Astrocyte of the cerebellum (primary cell): ENCODE measurements at regions not wholly inside any gene's neighbourhood (a gene's known extent, or its start where the extent isn't known, plus 50 kb on each side); places are given as distances from the start of the nearest gene placed in this dataset.

Experiments used
- DNase-seq: peaks from one replicate; pipeline ENCODE4 v3.0.0-alpha.2; 2011; ENCODE audit warnings: low read depth
- H3K4me3 ChIP-seq: 2 replicates; pipeline ENCODE4 v1.5.1; 2011; ENCODE audit warnings: mild to moderate bottlenecking, low read depth, low read length, moderate library complexity
- CTCF ChIP-seq: IDR thresholded peaks from 2 replicates; pipeline ENCODE4 v1.5.1; 2012; ENCODE audit warnings: low read length, low read depth, moderate library complexity, mild to moderate bottlenecking; ENCODE audit errors: missing control alignments
- in situ Hi-C: cut with HindIII; loops from 2 replicates; pipeline ENCODE4 v1.10.0; 2017; ENCODE audit warnings: low sequenced_read_pairs

GRCh38 chr5:103354446-103354845 is 95.9 kb downstream of the MACIR start:
- no peak overlapping the region for H3K4me3 ChIP-seq
- no peak for DNase-seq
- in situ Hi-C loops = no loop called here
- TF ChIP-seq CTCF = no peak

- in situ Hi-C loops = no loop called here
Measured at GRCh38 chr5:103353581-103353980, 95.0 kb downstream of the MACIR start.

GRCh38 chr5:103347716-103348423 is 89.3 kb downstream of the MACIR start:
- in situ Hi-C loops = no loop called here
- DNase-seq = no peak
- no peak overlapping the region for H3K4me3 ChIP-seq
- TF ChIP-seq CTCF = no peak

More at GRCh38 chr5:103353581-103353980, 95.0 kb downstream of the MACIR start:
- no peak for TF ChIP-seq CTCF
- DNase-seq = no peak
- no peak overlapping the region for H3K4me3 ChIP-seq

- no peak for DNase-seq
- in situ Hi-C loops = no loop called here
- no peak overlapping the region for H3K4me3 ChIP-seq
- no peak for TF ChIP-seq CTCF
Measured at GRCh38 chr5:103346162-103346748, 87.7 kb downstream of the MACIR start.

GRCh38 chr5:103345461-103345860 is 86.9 kb downstream of the MACIR start:
- no peak for DNase-seq
- in situ Hi-C loops = no loop called here
- TF ChIP-seq CTCF = no peak
- no peak overlapping the region for H3K4me3 ChIP-seq

GRCh38 chr5:103340717-103341388 is 82.3 kb downstream of the MACIR start:
- no peak for TF ChIP-seq CTCF
- DNase-seq = no peak
- in situ Hi-C loops = no loop called here
- no peak overlapping the region for H3K4me3 ChIP-seq
